HCT116 (cell line): ENCODE measurements at regions not wholly inside any gene's neighbourhood (a gene's known extent, or its start where the extent isn't known, plus 50 kb on each side); places are given as distances from the start of the nearest gene placed in this dataset.

Source experiments
- ATAC-seq: fragments of 200-7000 bp; cut with Tn5 transposase; 2 replicates; pipeline ENCODE4 v1.9.1; 2020; ENCODE audit warnings: mild to moderate bottlenecking, moderate library complexity
- BruUV-seq: library from RNA; stranded (reverse); fragments of 400-500 nt; replicated peaks from 2 replicates; lab custom pipeline; 2021; lab: Mats Ljungman, UMichigan
- CTCF ChIA-PET: fragments of 300-600 bp; sonication (Branson Sonifier 250); formaldehyde crosslinking; loops from one replicate; lab custom pipeline; 2021; ENCODE audit warnings: antibody characterized with exemption; lab: Charles Lee
- POLR2A ChIA-PET: fragments of 300-600, 350-600 bp; sonication (Branson Sonifier 250); formaldehyde crosslinking; loops from one replicate; lab custom pipeline; 2021; ENCODE audit warnings: antibody characterized with exemption; lab: Charles Lee
- RAD21 ChIA-PET, 2 experiments: fragments of 300-600 bp; sonication (Branson Sonifier 250); formaldehyde crosslinking; loops; one replicate each; lab custom pipeline; 2023; ENCODE audit warnings: low total read pairs in 2 of 2; ENCODE audit not compliant: uncharacterized antibody in 2 of 2, unreplicated experiment in 2 of 2, low non-redundant PET in 1 of 2; lab: Charles Lee
- DNase-seq: peaks from one replicate; pipeline ENCODE4 v3.0.0-alpha.2; 2010; ENCODE audit warnings: low read depth, low spot score
- H2AFZ ChIP-seq: fragments of 200-600 bp; shearing (Covaris generic), sonication (generic); 2 replicates; pipeline ENCODE4 v1.6.1; 2017; ENCODE audit warnings: low read depth, mixed run types, mixed read lengths, antibody characterized with exemption, low read length; ENCODE audit not compliant: poor library complexity, severe bottlenecking
- H3K27ac ChIP-seq: 2 replicates; pipeline ENCODE4 v1.5.1; 2012; ENCODE audit warnings: low read depth, low read length
- H3K27me3 ChIP-seq: fragments of 200-600 bp; sonication (generic); 2 replicates; pipeline ENCODE4 v1.6.1; 2016; ENCODE audit warnings: mixed run types, low read length, mixed read lengths; ENCODE audit not compliant: insufficient read depth
- H3K36me3 ChIP-seq, 2 experiments: fragments of 200-500 bp in 1 of 2; fragments of 200-600 bp in 1 of 2; sonication (Bioruptor generic) in 1 of 2; sonication (generic) in 1 of 2; 2 replicates each; pipeline versions ENCODE4 v1.5.1 to v1.6.1; 2014 to 2016; ENCODE audit warnings: low read length in 2 of 2, inconsistent platforms in 1 of 2, mixed read lengths in 1 of 2, mixed run types in 1 of 2; ENCODE audit not compliant: insufficient read depth in 2 of 2, control insufficient read depth in 1 of 2
- H3K4me1 ChIP-seq, 2 experiments: fragments of 200-600 bp in 1 of 2; sonication (generic) in 1 of 2; 2 replicates each; pipeline versions ENCODE4 v1.5.1 to v1.6.1; 2012 to 2017; ENCODE audit warnings: low read length in 2 of 2, inconsistent platforms in 1 of 2, mild to moderate bottlenecking in 1 of 2, mixed read lengths in 1 of 2, mixed run types in 1 of 2, moderate library complexity in 1 of 2; ENCODE audit not compliant: insufficient read depth in 2 of 2, control insufficient read depth in 1 of 2
- H3K4me2 ChIP-seq: fragments of 200-600 bp; sonication (generic); 2 replicates; pipeline ENCODE4 v1.6.1; 2017; ENCODE audit warnings: mixed run types, low read length, mixed read lengths
- H3K4me3 ChIP-seq, 2 experiments: fragments of 200-600 bp in 1 of 2; sonication (generic) in 1 of 2; replicated peaks in 1 of 2; 2 replicates each; pipeline ENCODE4 v1.5.1; 2011 to 2016; ENCODE audit warnings: low read length in 2 of 2, control low read depth in 1 of 2, low read depth in 1 of 2, mild to moderate bottlenecking in 1 of 2, mixed read lengths in 1 of 2, mixed run types in 1 of 2
- H3K79me2 ChIP-seq: fragments of 200-600 bp; sonication (generic); 2 replicates; pipeline ENCODE4 v1.6.1; 2017; ENCODE audit warnings: mild to moderate bottlenecking, mixed run types, low read length, moderate library complexity, mixed read lengths; ENCODE audit not compliant: insufficient read depth
- H3K9ac ChIP-seq: fragments of 200-600 bp; sonication (generic); 2 replicates; pipeline ENCODE4 v1.6.1; 2016; ENCODE audit warnings: low read length, mixed read lengths
- H3K9me2 ChIP-seq: fragments of 200-600 bp; sonication (generic), shearing (Covaris generic); 2 replicates; pipeline ENCODE4 v1.6.1; 2017; ENCODE audit warnings: mixed run types, mild to moderate bottlenecking, moderate library complexity; ENCODE audit not compliant: insufficient read depth
- H3K9me3 ChIP-seq, 2 experiments: fragments of 200-500 bp in 1 of 2; fragments of 200-600 bp in 1 of 2; sonication (Bioruptor generic) in 1 of 2; sonication (generic) in 1 of 2; 2 replicates each; pipeline ENCODE4 v1.6.1; 2014 to 2017; ENCODE audit warnings: low read length in 2 of 2, mixed read lengths in 2 of 2, inconsistent platforms in 1 of 2, low read depth in 1 of 2, mild to moderate bottlenecking in 1 of 2, mixed run types in 1 of 2, moderate library complexity in 1 of 2; ENCODE audit not compliant: control insufficient read depth in 1 of 2, insufficient read depth in 1 of 2
- H4K20me1 ChIP-seq: fragments of 200-600 bp; sonication (generic), shearing (Covaris generic); 2 replicates; pipeline ENCODE4 v1.6.1; 2017; ENCODE audit warnings: mixed run types, mild to moderate bottlenecking, moderate library complexity; ENCODE audit not compliant: insufficient read depth
- CEBPB ChIP-seq: IDR thresholded peaks from 2 replicates; pipeline ENCODE4 v1.6.1; 2012; ENCODE audit warnings: low read depth
- EGR1 ChIP-seq: IDR thresholded peaks from 2 replicates; pipeline ENCODE4 v1.6.1; 2012; ENCODE audit warnings: low read depth
- ELF1 ChIP-seq: IDR thresholded peaks from 2 replicates; pipeline ENCODE4 v1.6.1; 2012; ENCODE audit warnings: low read depth, borderline replicate concordance
- EZH2 ChIP-seq: fragments of 200-600 bp; sonication (generic); IDR thresholded peaks from 2 replicates; pipeline ENCODE4 v1.6.1; 2017; ENCODE audit warnings: antibody characterized with exemption, mixed run types
- JUND ChIP-seq: IDR thresholded peaks from 2 replicates; pipeline ENCODE4 v1.6.1; 2012
- POLR2A ChIP-seq: IDR thresholded peaks from 2 replicates; pipeline ENCODE4 v1.7.0; 2011; ENCODE audit warnings: borderline replicate concordance; ENCODE audit not compliant: insufficient read depth, insufficient read length; ENCODE audit errors: extremely low read depth
- RAD21 ChIP-seq: IDR thresholded peaks from 2 replicates; pipeline ENCODE4 v1.6.1; 2012; ENCODE audit warnings: low read depth, mild to moderate bottlenecking
- SIN3A ChIP-seq: IDR thresholded peaks from 2 replicates; pipeline ENCODE4 v1.6.1; 2012; ENCODE audit warnings: low read depth
- TCF7L2 ChIP-seq: IDR thresholded peaks from 2 replicates; pipeline ENCODE4 v1.7.0; 2011; ENCODE audit warnings: borderline replicate concordance, inconsistent platforms; ENCODE audit not compliant: insufficient read depth, insufficient read length; ENCODE audit errors: extremely low read depth
- YY1 ChIP-seq: IDR thresholded peaks from 2 replicates; pipeline ENCODE4 v1.6.1; 2011; ENCODE audit warnings: low read length, low read depth, moderate library complexity, mild to moderate bottlenecking; ENCODE audit not compliant: insufficient replicate concordance; ENCODE audit errors: extremely low read depth
- ZFX ChIP-seq: fragments of 450-650 bp; IDR thresholded peaks from 2 replicates; pipeline ENCODE4 v1.6.1; 2017
- ZNF274 ChIP-seq: fragments of 200-500 bp; sonication (Bioruptor generic); IDR thresholded peaks from 2 replicates; pipeline ENCODE4 v1.6.1; 2014; ENCODE audit warnings: mild to moderate bottlenecking, low read depth, low read length, inconsistent platforms
- intact Hi-C: fragments of 100-400 bp; cut with micrococcal nuclease; formaldehyde crosslinking; loops from 2 replicates; pipeline ENCODE4 v1.10.0; 2022
- TF ChIP-seq, protein P1 (sequence below): IDR thresholded peaks from 2 replicates; pipeline ENCODE4 v1.6.1; 2012
- TF ChIP-seq, protein P2 (sequence below): IDR thresholded peaks from 2 replicates; pipeline ENCODE4 v1.6.1; 2012
- TF ChIP-seq, protein P3 (sequence below): IDR thresholded peaks from 2 replicates; pipeline ENCODE4 v1.6.1; 2012; ENCODE audit warnings: low read depth
- TF ChIP-seq, protein P4 (sequence below): IDR thresholded peaks from 2 replicates; pipeline ENCODE4 v1.6.1; 2011; ENCODE audit warnings: mild to moderate bottlenecking, low read length, moderate library complexity; ENCODE audit not compliant: insufficient replicate concordance; ENCODE audit errors: extremely low read depth

DNA sequence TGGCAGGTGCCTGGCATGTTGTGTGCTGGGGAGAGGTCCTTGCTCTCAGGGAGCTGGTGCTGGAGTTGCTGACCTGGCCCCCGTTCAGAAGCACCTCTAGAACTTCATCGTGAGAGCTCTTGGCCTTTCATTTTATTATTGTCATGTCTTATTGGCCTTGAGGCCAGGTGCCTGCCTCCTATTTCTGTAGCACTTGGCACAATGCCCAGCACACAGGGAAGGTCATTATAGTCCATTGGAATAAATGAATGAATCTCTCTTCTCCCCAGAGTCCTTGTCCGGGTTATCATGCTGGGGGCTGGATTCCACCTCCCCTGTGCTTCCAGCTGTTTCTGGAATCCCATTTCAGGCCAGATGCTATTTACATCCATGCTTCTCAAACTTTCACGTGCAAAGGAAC is 169.2 kb downstream of the HAPSTR1 start:
- no peak for DNase-seq
- no peak overlapping the region for H3K9ac ChIP-seq
- ChIA-PET CTCF (no interaction called here), RAD21 (no interaction called here), POLR2A (no interaction called here)
- no TSS peak for BruUV-seq
- TF ChIP-seq CEBPB: no peak
- TF ChIP-seq, protein P1, sequence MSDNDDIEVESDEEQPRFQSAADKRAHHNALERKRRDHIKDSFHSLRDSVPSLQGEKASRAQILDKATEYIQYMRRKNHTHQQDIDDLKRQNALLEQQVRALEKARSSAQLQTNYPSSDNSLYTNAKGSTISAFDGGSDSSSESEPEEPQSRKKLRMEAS: no peak
- TF ChIP-seq EGR1: no peak
- no peak for TF ChIP-seq ZFX
- intact Hi-C loops: no loop called here
- no peak for ATAC-seq
- no peaks in the 10 kb centered on the region for H3K79me2 ChIP-seq
- H4K20me1 ChIP-seq: no peaks in the 10 kb centered on the region
- 0 out of 4 replicates have a peak, but pooled peaks cover 0 to 3% of the 10 kb centered on the region in 2 experiments for H3K4me1 ChIP-seq
- no peaks in the 10 kb centered on the region for H3K36me3 ChIP-seq
- no peak overlapping the region for H3K4me3 ChIP-seq
- H3K9me3 ChIP-seq: no peaks in the 10 kb centered on the region
- H3K27ac ChIP-seq: no peak overlapping the region
- peaks cover 13% of the 10 kb centered on the region; the same call in 1 of the 2 replicates for H3K27me3 ChIP-seq
- no peaks in the 10 kb centered on the region for H3K9me2 ChIP-seq
- H3K4me2 ChIP-seq: no peak overlapping the region
- H2AFZ ChIP-seq: no peak overlapping the region

DNA sequence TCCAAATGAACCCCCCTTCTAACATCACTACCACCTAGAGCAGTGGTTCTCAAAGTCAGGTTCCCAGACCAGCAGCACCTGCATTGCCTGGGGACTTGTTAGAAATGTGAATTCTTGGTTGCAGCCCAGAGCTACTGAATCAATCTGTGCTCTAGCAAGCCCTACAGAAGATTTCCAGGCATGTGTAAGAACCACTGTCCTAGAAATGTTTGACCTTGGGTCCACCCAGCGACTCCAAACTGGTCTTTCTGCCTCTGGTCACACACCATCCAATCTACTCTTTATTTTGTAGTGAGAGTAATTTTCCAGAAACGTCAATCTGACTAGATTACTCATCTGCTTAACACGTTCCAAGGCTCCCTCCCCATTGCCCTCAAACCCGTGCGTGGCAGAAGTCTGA is 169.9 kb downstream of the HAPSTR1 start:
- ChIA-PET RAD21 (no interaction called here), CTCF (no interaction called here), POLR2A (no interaction called here)
- Histone ChIP-seq H2AFZ (no peak overlapping the region), H3K9ac (no peak overlapping the region), H3K79me2 (no peaks in the 10 kb centered on the region), H3K9me3 (no peaks in the 10 kb centered on the region), H3K9me2 (no peaks in the 10 kb centered on the region), H3K36me3 (no peaks in the 10 kb centered on the region), H4K20me1 (no peaks in the 10 kb centered on the region), H3K4me3 (no peak overlapping the region), H3K4me2 (no peak overlapping the region), H3K27ac (no peak overlapping the region), H3K4me1 (no peaks in the 10 kb centered on the region), H3K27me3 (peaks cover 16% of the 10 kb centered on the region)
- no peak for DNase-seq
- no TSS peak for BruUV-seq
- intact Hi-C loops: no loop called here
- ATAC-seq: no peak
- no peak for TF ChIP-seq TCF7L2
- no peak for TF ChIP-seq ZNF274
- TF ChIP-seq EGR1: no peak
- no peak for TF ChIP-seq SIN3A
- TF ChIP-seq, protein P2, sequence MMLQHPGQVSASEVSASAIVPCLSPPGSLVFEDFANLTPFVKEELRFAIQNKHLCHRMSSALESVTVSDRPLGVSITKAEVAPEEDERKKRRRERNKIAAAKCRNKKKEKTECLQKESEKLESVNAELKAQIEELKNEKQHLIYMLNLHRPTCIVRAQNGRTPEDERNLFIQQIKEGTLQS: no peak
- TF ChIP-seq, protein P1: no peak
- TF ChIP-seq YY1: no peak
- no peak for TF ChIP-seq JUND
- no peak for TF ChIP-seq EZH2
- TF ChIP-seq, protein P3, sequence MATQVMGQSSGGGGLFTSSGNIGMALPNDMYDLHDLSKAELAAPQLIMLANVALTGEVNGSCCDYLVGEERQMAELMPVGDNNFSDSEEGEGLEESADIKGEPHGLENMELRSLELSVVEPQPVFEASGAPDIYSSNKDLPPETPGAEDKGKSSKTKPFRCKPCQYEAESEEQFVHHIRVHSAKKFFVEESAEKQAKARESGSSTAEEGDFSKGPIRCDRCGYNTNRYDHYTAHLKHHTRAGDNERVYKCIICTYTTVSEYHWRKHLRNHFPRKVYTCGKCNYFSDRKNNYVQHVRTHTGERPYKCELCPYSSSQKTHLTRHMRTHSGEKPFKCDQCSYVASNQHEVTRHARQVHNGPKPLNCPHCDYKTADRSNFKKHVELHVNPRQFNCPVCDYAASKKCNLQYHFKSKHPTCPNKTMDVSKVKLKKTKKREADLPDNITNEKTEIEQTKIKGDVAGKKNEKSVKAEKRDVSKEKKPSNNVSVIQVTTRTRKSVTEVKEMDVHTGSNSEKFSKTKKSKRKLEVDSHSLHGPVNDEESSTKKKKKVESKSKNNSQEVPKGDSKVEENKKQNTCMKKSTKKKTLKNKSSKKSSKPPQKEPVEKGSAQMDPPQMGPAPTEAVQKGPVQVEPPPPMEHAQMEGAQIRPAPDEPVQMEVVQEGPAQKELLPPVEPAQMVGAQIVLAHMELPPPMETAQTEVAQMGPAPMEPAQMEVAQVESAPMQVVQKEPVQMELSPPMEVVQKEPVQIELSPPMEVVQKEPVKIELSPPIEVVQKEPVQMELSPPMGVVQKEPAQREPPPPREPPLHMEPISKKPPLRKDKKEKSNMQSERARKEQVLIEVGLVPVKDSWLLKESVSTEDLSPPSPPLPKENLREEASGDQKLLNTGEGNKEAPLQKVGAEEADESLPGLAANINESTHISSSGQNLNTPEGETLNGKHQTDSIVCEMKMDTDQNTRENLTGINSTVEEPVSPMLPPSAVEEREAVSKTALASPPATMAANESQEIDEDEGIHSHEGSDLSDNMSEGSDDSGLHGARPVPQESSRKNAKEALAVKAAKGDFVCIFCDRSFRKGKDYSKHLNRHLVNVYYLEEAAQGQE: no peak
- TF ChIP-seq POLR2A: no peak
- TF ChIP-seq, protein P4, sequence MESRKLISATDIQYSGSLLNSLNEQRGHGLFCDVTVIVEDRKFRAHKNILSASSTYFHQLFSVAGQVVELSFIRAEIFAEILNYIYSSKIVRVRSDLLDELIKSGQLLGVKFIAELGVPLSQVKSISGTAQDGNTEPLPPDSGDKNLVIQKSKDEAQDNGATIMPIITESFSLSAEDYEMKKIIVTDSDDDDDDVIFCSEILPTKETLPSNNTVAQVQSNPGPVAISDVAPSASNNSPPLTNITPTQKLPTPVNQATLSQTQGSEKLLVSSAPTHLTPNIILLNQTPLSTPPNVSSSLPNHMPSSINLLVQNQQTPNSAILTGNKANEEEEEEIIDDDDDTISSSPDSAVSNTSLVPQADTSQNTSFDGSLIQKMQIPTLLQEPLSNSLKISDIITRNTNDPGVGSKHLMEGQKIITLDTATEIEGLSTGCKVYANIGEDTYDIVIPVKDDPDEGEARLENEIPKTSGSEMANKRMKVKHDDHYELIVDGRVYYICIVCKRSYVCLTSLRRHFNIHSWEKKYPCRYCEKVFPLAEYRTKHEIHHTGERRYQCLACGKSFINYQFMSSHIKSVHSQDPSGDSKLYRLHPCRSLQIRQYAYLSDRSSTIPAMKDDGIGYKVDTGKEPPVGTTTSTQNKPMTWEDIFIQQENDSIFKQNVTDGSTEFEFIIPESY: no peak
- no peak for TF ChIP-seq ELF1
- no peak for TF ChIP-seq RAD21
